Lower lobe of right lung (tissue), 2 donors: ENCODE measurements at regions not wholly inside any gene's neighbourhood (a gene's known extent, or its start where the extent isn't known, plus 50 kb on each side); places are given as distances from the start of the nearest gene placed in this dataset.
A peak's percentile ranks its signal among the peaks of the same experiment; 100 is the strongest.

ENCODE experiments used
- ATAC-seq, 2 donors: fragments of 200-7000 bp; cut with Tn5 transposase; one replicate each; pipeline ENCODE4 v1.9.1; 2020 to 2022; ENCODE audit warnings: mild to moderate bottlenecking in 2 of 2, moderate library complexity in 2 of 2
- DNase-seq: peaks from one replicate; pipeline ENCODE4 v3.0.0-alpha.2; 2020
- H3K27ac ChIP-seq: fragments of 200-600 bp; one replicate; pipeline ENCODE4 v1.8.0; 2022
- H3K27me3 ChIP-seq: fragments of 200-600 bp; one replicate; pipeline ENCODE4 v1.8.0; 2022; ENCODE audit warnings: low read depth
- H3K36me3 ChIP-seq: fragments of 200-600 bp; one replicate; pipeline ENCODE4 v1.8.0; 2022; ENCODE audit warnings: mild to moderate bottlenecking
- H3K4me1 ChIP-seq: fragments of 200-600 bp; one replicate; pipeline ENCODE4 v1.8.0; 2022
- H3K4me3 ChIP-seq: fragments of 200-600 bp; one replicate; pipeline ENCODE4 v1.8.0; 2022; ENCODE audit warnings: mild to moderate bottlenecking
- H3K9me3 ChIP-seq: fragments of 200-600 bp; one replicate; pipeline ENCODE4 v1.8.0; 2022
- CTCF ChIP-seq: fragments of 200-600 bp; IDR thresholded peaks from one replicate; pipeline ENCODE4 v1.8.0; 2022; ENCODE audit warnings: antibody characterized with exemption, mild to moderate bottlenecking
- intact Hi-C: fragments of 100-400 bp; cut with DNase I; formaldehyde crosslinking; loops from one replicate; pipeline ENCODE4 v1.11.0; 2022
- donor health status: DM: no; HTN: yes; CAD: no; lungs with severe emphysema.

- intact Hi-C loops, result no loop called here
- H3K36me3 ChIP-seq, result no peaks in the 10 kb centered on the region
Observed at GRCh38 chr2:60628615-60629304, 75.3 kb upstream of the BCL11A start.

GRCh38 chr2:60629305-60629662 is 75.8 kb upstream of the BCL11A start:
- Histone ChIP-seq H3K4me3 (no peak overlapping the region), H3K4me1 (no peaks in the 10 kb centered on the region), H3K27me3 (peaks cover 16% of the 10 kb centered on the region), H3K9me3 (no peaks in the 10 kb centered on the region), H3K36me3 (no peaks in the 10 kb centered on the region), H3K27ac (no peak overlapping the region)
- intact Hi-C loops, result no loop called here
- ATAC-seq (no peak), DNase-seq (no peak)
- TF ChIP-seq CTCF, result no peak

More at GRCh38 chr2:60628615-60629304, 75.3 kb upstream of the BCL11A start:
- ATAC-seq (no peak), DNase-seq (no peak)
- H3K27ac ChIP-seq, result no peak overlapping the region
- TF ChIP-seq CTCF, result no peak
- H3K4me3 ChIP-seq, result no peak overlapping the region
- H3K9me3 ChIP-seq, result no peaks in the 10 kb centered on the region
- H3K27me3 ChIP-seq, result peaks cover 16% of the 10 kb centered on the region
- H3K4me1 ChIP-seq, result no peaks in the 10 kb centered on the region

GRCh38 chr2:60629801-60630385 is 76.4 kb upstream of the BCL11A start:
- Histone ChIP-seq H3K27me3 (peaks cover 16% of the 10 kb centered on the region), H3K4me1 (no peaks in the 10 kb centered on the region), H3K4me3 (no peak overlapping the region), H3K36me3 (no peaks in the 10 kb centered on the region), H3K9me3 (no peaks in the 10 kb centered on the region), H3K27ac (no peak overlapping the region)
- intact Hi-C loops, result no loop called here
- DNase-seq, result no peak
- no peak for ATAC-seq
- TF ChIP-seq CTCF, result no peak

- Histone ChIP-seq H3K4me3 (no peak overlapping the region), H3K36me3 (no peaks in the 10 kb centered on the region), H3K4me1 (no peaks in the 10 kb centered on the region), H3K9me3 (no peaks in the 10 kb centered on the region), H3K27ac (no peak overlapping the region), H3K27me3 (no peaks in the 10 kb centered on the region)
- DNase-seq (no peak), ATAC-seq (peak in 1 of 2 donors; percentile 56)
- TF ChIP-seq CTCF, result no peak
- intact Hi-C loops, result no loop called here
Observed at GRCh38 chr2:60633615-60634014, 80.2 kb upstream of the BCL11A start.

- no peaks in the 10 kb centered on the region for H3K36me3 ChIP-seq
- DNase-seq, result no peak
- H3K4me3 ChIP-seq, result no peak overlapping the region
- peak in 1 of 2 donors; percentile 39 for ATAC-seq
- no peaks in the 10 kb centered on the region for H3K4me1 ChIP-seq
- no peaks in the 10 kb centered on the region for H3K27me3 ChIP-seq
- no peak for TF ChIP-seq CTCF
- intact Hi-C loops, result no loop called here
- H3K9me3 ChIP-seq, result no peaks in the 10 kb centered on the region
- H3K27ac ChIP-seq, result no peak overlapping the region
Observed at GRCh38 chr2:60634438-60634837, 81.0 kb upstream of the BCL11A start.
